ENCODE measurements at regions not wholly inside any gene's neighbourhood (a gene's known extent, or its start where the extent isn't known, plus 50 kb on each side); places are given as distances from the start of the nearest gene placed in this dataset.
"Not testable (repeated sequence)": the region's sequence is repeated elsewhere in the genome, so short reads cannot be mapped to it uniquely, and the experiment has no call there.

- DNase-seq (ENCODE audit: low spot score in 2 of 2) = no peak
- no peaks in the 10 kb centered on the region for H3K27me3 Mint-ChIP-seq
- no peak for ATAC-seq (replicated peaks; ENCODE audit: extremely low read depth, poor library complexity, severe bottlenecking)
- no peaks in the 10 kb centered on the region for H3K36me3 Mint-ChIP-seq (ENCODE audit: insufficient read depth)
- no peaks in the 10 kb centered on the region for H3K4me1 Mint-ChIP-seq
- no peak overlapping the region for H3K27ac Mint-ChIP-seq (ENCODE audit: low read depth)
- peaks cover 25% of the 10 kb centered on the region for H3K9me3 Mint-ChIP-seq
- no peak overlapping the region for H3K4me3 Mint-ChIP-seq
Measured at GRCh38 chr9:108056805-108057386, 567.3 kb upstream of the KLF4 start.

DNA sequence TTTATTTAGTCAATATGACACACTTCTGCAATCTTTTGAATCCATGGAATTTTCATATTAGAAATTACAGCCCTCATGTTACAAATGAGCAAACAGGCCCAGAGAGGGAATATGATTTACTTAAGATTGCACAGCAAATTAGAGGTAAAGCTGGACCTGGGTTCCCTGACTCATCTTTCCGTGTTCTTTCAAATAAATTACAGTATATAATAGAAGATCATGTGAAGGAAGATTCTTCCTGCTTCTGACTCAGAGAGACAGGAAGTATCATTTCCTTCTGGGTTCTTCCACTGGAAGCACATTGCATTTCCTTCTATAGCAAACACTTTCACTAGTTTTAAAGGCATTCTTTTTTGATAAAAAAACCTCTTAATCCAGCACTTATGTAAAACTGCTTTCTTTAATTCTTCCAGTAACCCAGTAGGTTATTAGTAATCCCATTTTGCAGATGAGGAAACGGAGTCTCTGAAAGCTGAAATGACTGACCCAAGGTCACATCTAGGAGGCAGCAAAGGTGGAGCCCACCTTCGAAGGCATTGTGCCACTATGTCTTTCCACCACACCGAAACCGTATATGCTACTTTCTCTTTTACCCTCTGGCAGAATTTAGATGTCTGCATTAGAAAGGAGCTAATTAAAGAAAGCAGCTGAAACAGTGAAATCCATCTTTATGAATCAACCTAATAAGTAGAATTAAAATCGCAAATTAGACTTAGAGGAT, 566.7 kb upstream of the KLF4 start:
- ATAC-seq (replicated peaks; ENCODE audit: extremely low read depth, poor library complexity, severe bottlenecking) = no peak

DNA sequence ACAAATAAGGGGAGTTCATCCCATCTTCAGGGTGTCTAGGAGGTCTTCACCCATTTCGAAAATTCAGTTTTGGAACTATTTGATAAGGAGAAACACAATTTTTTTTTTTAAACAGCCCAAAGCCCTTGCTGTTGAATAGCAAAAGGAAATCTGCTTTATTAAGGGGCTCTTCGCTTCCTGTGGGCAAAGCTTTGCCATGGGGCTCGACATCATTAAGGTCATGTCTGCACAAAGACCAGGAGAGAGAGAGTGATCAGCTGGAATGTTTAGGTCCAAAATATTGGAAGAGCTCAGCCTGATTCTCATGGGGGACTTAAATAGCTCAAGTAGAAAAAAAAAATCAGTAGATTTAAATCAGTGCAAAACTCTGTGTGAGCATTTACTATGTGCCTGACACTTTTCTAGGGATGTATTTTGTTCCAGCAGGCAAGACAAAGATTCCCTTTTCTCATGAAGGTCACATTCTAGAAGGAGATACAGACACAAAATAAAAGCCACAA, 564.6 kb upstream of the KLF4 start:
- Mint-ChIP-seq H3K4me3 (no peak overlapping the region), H3K9me3 (peaks cover 20% of the 10 kb centered on the region), H3K27me3 (no peaks in the 10 kb centered on the region), H3K36me3 (ENCODE audit: insufficient read depth) (no peaks in the 10 kb centered on the region), H3K27ac (ENCODE audit: low read depth) (no peak overlapping the region), H3K4me1 (no peaks in the 10 kb centered on the region)
- no peak for ATAC-seq (replicated peaks; ENCODE audit: extremely low read depth, poor library complexity, severe bottlenecking)
- no peak for DNase-seq (ENCODE audit: low spot score in 2 of 2)

More for the DNA sequence above, 566.7 kb upstream of the KLF4 start:
- Mint-ChIP-seq H3K27ac (ENCODE audit: low read depth) (no peak overlapping the region), H3K27me3 (no peaks in the 10 kb centered on the region), H3K9me3 (peaks cover 25% of the 10 kb centered on the region), H3K4me1 (no peaks in the 10 kb centered on the region), H3K4me3 (no peak overlapping the region), H3K36me3 (ENCODE audit: insufficient read depth) (no peaks in the 10 kb centered on the region)
- no peak for DNase-seq (ENCODE audit: low spot score in 2 of 2)

DNA sequence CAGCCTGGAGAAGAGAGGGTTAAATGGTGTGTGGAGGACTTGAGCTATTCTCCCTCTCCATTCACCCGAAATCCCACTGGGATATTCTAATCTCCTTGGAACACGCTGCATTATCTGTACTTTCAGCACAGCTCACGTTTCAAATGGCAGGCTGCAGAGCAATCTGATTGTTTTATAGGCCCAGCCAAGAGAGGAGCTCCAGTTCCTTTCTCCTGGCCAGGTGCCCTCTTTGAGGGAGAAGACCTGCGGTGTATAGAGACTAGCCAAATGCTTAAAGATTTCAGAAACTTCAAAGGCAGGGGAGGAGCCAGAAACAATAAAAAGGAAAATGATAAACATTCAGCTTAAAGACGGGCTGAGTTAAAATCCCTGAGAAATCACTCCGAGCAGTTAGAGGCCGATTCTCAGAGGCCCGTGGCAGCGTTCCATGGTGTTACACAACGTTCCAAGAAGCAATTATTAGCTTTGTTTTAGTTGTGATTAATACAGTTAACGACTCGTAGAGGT, 564.0 kb upstream of the KLF4 start:
- no peaks in the 10 kb centered on the region for H3K36me3 Mint-ChIP-seq (ENCODE audit: insufficient read depth)
- H3K9me3 Mint-ChIP-seq = peaks cover 15% of the 10 kb centered on the region
- DNase-seq (ENCODE audit: low spot score in 2 of 2) = no peak
- ATAC-seq (replicated peaks; ENCODE audit: extremely low read depth, poor library complexity, severe bottlenecking) = no peak
- H3K4me3 Mint-ChIP-seq = no peak overlapping the region
- H3K27me3 Mint-ChIP-seq = no peaks in the 10 kb centered on the region
- no peaks in the 10 kb centered on the region for H3K4me1 Mint-ChIP-seq
- H3K27ac Mint-ChIP-seq (ENCODE audit: low read depth) = no peak overlapping the region

DNA sequence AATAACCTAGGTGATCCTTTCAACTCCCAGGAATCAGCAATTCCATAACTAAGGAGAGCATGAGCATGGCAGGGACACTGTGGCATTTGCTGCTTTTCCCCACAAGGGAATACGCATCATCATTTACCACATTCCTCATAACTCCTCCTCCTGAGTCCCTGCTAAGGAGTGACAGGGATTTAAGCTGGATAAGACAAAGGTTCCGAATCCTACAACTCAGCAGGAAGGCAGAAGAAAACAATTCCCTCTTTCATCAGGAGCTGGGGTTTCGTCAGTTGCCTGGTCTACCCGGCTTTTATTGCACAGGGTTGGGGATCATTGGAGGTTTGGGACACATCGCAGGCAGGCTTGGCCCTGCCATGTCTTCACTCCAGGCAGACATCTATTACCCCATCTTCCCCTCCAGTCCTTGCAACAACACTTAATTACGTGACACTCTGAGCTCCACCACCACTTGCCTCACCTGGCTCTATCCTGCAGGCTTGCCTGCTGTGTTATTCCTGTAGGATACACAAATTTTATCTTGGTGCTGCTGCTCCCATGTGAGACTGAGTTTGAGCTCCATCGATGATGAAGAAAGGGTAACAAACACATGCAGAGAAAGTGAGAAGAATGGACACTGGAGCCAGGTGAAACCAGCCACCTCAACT, 563.0 kb upstream of the KLF4 start:
- Mint-ChIP-seq H3K36me3 (ENCODE audit: insufficient read depth) (no peaks in the 10 kb centered on the region), H3K4me1 (no peaks in the 10 kb centered on the region), H3K9me3 (peaks cover 16% of the 10 kb centered on the region), H3K4me3 (no peak overlapping the region), H3K27ac (ENCODE audit: low read depth) (no peak overlapping the region), H3K27me3 (no peaks in the 10 kb centered on the region)
- DNase-seq (ENCODE audit: low spot score in 2 of 2) (no peak), ATAC-seq (replicated peaks; ENCODE audit: extremely low read depth, poor library complexity, severe bottlenecking) (no peak)

- Mint-ChIP-seq H3K9me3 (peaks cover 12% of the 10 kb centered on the region), H3K36me3 (ENCODE audit: insufficient read depth) (no peaks in the 10 kb centered on the region), H3K4me3 (no peak overlapping the region), H3K4me1 (no peaks in the 10 kb centered on the region), H3K27me3 (no peaks in the 10 kb centered on the region), H3K27ac (ENCODE audit: low read depth) (no peak overlapping the region)
- ATAC-seq (replicated peaks; ENCODE audit: extremely low read depth, poor library complexity, severe bottlenecking) (no peak), DNase-seq (ENCODE audit: low spot score in 2 of 2) (no peak)
Measured at GRCh38 chr9:108050894-108051293, 561.3 kb upstream of the KLF4 start.

DNA sequence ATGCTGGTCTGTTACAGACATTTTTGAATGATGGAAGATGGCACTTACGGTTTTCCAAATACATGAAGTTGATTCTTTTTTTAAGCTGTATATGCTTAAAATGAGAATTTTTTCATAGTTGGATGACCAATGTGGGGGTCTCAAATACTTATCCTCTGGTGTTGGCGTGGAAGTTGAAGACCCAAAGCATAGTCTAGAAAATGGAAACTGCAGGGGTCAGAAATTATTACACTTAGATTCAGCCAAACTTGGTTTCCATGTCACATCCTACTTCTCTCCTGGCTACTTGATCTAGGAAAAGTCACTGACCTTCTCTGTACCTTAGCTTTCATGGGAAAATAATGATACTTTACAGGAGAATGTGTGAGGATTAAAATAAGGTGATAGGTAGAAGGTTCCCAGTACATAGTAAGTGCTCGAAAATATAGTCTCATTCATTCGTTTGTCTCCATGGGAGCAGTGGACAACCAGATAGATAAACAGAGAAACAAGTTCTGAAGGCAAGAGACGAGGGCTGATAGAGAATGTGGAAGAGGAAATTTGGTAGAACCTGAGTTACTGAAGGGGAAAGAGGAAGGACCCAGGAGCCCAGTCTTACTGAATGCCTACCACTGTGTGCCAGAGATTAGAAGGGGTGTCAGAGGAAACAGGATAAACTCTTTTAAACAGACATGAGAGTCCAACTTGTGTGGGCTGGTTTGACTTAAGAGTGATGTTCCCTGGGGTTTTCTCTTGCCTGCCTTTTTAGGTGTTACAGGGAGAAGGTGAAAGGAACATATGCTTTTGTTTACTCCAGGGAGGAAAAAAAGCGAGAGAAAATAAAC, 560.3 kb upstream of the KLF4 start:
- no peak overlapping the region for H3K27ac Mint-ChIP-seq (ENCODE audit: low read depth)
- H3K4me1 Mint-ChIP-seq = no peaks in the 10 kb centered on the region
- H3K4me3 Mint-ChIP-seq = no peak overlapping the region
- H3K9me3 Mint-ChIP-seq = peaks cover 12% of the 10 kb centered on the region
- ATAC-seq (replicated peaks; ENCODE audit: extremely low read depth, poor library complexity, severe bottlenecking) (no peak), DNase-seq (ENCODE audit: low spot score in 2 of 2) (no peak)
- no peaks in the 10 kb centered on the region for H3K27me3 Mint-ChIP-seq
- H3K36me3 Mint-ChIP-seq (ENCODE audit: insufficient read depth) = no peaks in the 10 kb centered on the region

DNA sequence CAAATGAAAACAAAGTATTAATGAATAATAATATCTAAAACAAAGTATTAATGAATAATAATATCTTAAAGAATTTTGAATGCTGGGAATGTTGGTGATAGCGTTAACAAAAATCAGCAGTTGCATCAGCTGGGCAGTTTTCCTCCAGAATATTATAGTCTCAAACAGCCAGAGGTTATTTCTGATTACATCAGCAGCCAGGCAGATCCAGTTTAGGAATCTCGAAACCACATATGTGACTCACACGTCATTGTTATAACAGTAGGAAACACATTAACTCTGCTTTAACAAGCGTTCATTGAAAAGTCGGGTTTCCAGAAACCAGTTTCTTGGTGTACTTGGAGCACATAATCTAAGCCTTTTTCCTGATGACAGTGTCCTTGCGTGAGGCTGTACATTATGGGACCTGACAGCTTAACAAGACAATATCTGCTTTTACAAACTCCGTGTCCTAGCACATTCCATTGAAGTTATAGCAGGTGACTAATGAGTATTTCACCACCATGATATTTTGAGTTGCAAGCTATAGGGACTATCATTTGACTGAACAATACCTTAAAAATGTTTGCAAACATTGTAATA, 559.5 kb upstream of the KLF4 start:
- no peak for ATAC-seq (replicated peaks; ENCODE audit: extremely low read depth, poor library complexity, severe bottlenecking)
- no peak overlapping the region for H3K27ac Mint-ChIP-seq (ENCODE audit: low read depth)
- no peak for DNase-seq (ENCODE audit: low spot score in 2 of 2)

DNA sequence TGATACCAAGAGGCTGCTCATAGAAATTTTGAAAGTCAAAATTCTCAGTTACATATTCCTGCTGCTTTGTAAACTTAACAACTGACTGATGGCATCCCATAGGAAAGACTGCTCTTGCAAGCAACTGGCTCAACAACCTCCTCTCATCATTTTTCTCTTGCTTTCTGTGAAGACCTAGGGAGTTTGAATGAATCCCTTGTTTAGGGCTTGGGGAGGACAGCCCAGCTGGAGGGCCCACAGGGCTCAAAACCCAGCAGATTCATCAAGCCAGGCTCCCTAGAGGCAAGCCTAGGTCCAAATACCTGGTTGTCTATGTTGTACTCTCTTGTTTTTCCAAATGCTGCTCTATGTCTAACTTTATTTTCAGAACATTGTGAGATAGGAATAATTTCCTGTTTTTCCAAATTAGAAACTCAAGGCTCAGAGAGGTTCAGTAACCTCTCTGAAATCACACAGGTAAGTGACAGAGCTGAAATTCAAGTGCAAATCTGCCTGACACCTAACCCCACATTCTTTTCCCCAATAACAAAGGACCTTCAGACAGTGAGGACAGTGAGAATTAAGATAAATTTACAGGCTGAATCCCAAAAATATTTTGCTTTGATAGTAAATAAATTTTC, 558.9 kb upstream of the KLF4 start:
- no peak overlapping the region for H3K27ac Mint-ChIP-seq (ENCODE audit: low read depth)
- no peaks in the 10 kb centered on the region for H3K36me3 Mint-ChIP-seq (ENCODE audit: insufficient read depth)
- ATAC-seq (replicated peaks; ENCODE audit: extremely low read depth, poor library complexity, severe bottlenecking) (no peak), DNase-seq (ENCODE audit: low spot score in 2 of 2) (no peak)
- H3K27me3 Mint-ChIP-seq = no peaks in the 10 kb centered on the region
- no peak overlapping the region for H3K4me3 Mint-ChIP-seq
- H3K4me1 Mint-ChIP-seq = no peaks in the 10 kb centered on the region
- peaks cover 10% of the 10 kb centered on the region for H3K9me3 Mint-ChIP-seq

More for the DNA sequence above, 559.5 kb upstream of the KLF4 start:
- H3K27me3 Mint-ChIP-seq = no peaks in the 10 kb centered on the region
- peaks cover 10% of the 10 kb centered on the region for H3K9me3 Mint-ChIP-seq
- no peaks in the 10 kb centered on the region for H3K4me1 Mint-ChIP-seq
- no peak overlapping the region for H3K4me3 Mint-ChIP-seq
- no peaks in the 10 kb centered on the region for H3K36me3 Mint-ChIP-seq (ENCODE audit: insufficient read depth)

GRCh38 chr9:108047777-108048176, 558.2 kb upstream of the KLF4 start:
- not testable (repeated sequence) for H3K4me1 Mint-ChIP-seq; DNase-seq (ENCODE audit: low spot score in 2 of 2); H3K36me3 Mint-ChIP-seq (ENCODE audit: insufficient read depth); H3K27ac Mint-ChIP-seq (ENCODE audit: low read depth); H3K9me3 Mint-ChIP-seq; H3K27me3 Mint-ChIP-seq; ATAC-seq (replicated peaks; ENCODE audit: extremely low read depth, poor library complexity, severe bottlenecking); H3K4me3 Mint-ChIP-seq

GRCh38 chr9:108047264-108047663, 557.7 kb upstream of the KLF4 start:
- Mint-ChIP-seq H3K27ac (ENCODE audit: low read depth) (no peak overlapping the region), H3K9me3 (peaks cover 11% of the 10 kb centered on the region), H3K4me3 (no peak overlapping the region), H3K4me1 (no peaks in the 10 kb centered on the region), H3K27me3 (no peaks in the 10 kb centered on the region), H3K36me3 (ENCODE audit: insufficient read depth) (no peaks in the 10 kb centered on the region)
- ATAC-seq (replicated peaks; ENCODE audit: extremely low read depth, poor library complexity, severe bottlenecking) = no peak
- DNase-seq (ENCODE audit: low spot score in 2 of 2) = no peak

DNA sequence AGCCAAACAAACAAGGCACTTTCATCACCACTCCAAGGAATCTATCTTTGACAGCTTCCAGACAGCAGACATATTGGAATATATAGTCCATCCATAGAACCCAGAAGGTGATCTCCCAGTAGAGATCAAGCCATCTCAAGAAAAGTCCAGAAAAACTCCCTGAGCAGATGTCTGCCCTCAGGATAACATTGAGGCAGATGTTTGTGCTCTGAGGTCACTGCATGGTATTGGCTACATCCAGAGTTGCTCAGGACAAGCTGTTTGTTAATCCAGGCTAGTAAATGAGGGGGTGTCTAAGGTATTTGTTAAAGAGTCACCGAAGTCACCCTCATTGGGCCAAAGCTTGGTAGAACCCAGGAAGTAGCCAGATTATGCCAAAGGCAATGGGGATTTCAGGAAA, 556.3 kb upstream of the KLF4 start:
- no peak for DNase-seq (ENCODE audit: low spot score in 2 of 2)
- no peak for ATAC-seq (replicated peaks; ENCODE audit: extremely low read depth, poor library complexity, severe bottlenecking)
- Mint-ChIP-seq H3K36me3 (ENCODE audit: insufficient read depth) (no peaks in the 10 kb centered on the region), H3K9me3 (peaks cover 15% of the 10 kb centered on the region), H3K4me3 (no peak overlapping the region), H3K4me1 (no peaks in the 10 kb centered on the region), H3K27ac (ENCODE audit: low read depth) (no peak overlapping the region), H3K27me3 (no peaks in the 10 kb centered on the region)

Data from central memory CD8-positive, alpha-beta T cell (primary cell).